ENCODE measurements at regions not wholly inside any gene's neighbourhood (a gene's known extent, or its start where the extent isn't known, plus 50 kb on each side); places are given as distances from the start of the nearest gene placed in this dataset.

DNA sequence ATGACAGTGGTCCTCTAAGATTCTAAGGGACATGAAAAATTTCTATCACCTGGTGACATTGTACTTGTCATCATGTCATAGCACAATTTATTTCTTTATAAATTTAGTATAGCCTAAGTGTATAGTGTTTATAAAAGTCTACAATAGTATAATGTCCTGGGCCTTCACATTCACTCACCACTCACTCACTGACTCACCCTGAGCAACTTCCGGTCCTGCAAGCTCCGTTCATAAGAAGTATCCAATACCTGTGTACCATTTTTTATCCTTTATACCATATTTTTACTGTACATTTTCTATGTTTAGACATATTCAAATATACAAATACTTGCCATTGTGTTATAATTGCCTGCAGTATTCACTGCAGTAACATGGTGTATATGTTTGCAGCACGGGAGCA is 72.8 kb upstream of the DSEL start:
- DNase-seq (ENCODE audit: low spot score), result no peak

GRCh38 chr18:67586101-67586500 is 69.6 kb upstream of the DSEL start:
- DNase-seq (ENCODE audit: low spot score), result no peak

DNA sequence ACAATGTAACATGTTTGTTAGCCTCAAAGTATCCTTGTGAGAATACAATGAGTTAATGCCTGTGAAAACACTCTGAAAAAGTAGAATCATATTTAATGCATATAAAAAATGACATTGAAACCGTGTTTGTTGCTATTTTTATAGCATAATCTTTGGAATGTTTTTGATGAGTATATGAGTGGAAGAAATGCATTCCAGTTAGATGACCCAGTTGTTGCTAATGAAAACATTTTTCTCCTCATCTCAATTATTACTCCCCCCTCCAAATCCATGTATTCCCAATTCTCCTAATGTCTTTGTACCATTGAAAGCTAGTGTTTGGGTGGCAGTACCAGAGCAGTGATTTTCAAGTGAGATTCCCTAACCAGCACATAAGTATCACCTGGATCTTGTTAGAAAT is 67.1 kb upstream of the DSEL start:
- no peak for DNase-seq (ENCODE audit: low spot score)

DNA sequence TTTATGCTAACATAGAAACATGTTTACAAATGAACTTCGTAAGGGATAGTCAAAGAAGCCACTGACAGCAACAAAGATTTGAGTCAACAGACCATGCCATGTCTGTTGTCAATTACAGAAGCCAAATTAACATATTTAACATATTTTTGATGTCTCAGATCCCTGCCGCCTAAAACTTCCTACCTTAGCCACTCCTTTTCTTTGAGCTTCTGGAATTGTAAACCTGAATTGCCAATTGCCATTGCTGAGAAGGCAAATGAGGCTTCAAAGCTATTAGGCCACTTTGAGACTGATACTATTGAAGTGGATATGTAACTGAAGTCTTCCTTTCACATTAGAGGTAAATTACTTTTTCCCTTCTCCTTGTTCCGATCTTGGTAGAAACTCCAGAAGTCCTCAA is 66.0 kb upstream of the DSEL start:
- no peak for DNase-seq (ENCODE audit: low spot score)

DNA sequence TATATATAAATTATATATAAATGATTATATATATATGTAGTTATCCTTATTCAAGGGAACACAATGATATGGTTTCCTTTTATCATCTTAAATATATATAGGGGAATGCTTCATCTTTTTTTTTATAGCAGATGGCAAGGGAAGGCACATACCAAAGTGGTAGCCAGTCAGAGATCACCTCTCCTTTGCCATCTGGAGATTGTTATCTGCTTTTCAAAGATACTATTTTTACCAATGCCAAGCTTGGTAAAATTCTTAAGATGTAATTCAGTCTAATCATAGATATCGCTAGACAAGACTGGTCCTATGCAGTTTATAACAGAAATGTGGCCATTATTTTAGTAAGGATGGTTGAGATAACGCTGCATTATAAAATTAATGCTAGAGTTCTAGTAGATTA is 64.7 kb upstream of the DSEL start:
- no peak for DNase-seq (ENCODE audit: low spot score)

DNA sequence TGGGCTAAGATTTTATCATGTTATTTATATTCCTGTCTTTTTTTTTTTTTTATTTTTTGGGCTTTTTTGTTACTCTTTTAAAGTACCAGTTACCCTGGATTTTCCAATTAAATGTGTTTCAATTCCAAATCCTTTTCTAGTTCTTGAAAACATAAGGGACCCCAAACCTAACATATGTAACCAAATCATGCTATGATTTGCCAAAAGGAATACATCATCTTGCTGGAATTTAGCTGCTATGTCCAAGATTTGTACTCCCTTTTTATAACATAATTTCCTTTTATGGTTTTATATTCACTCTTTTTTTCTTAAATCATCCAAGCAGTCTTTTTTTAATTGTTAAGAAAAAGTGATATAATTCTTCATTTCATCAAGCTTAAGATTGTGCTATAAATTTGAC is 60.9 kb upstream of the DSEL start:
- DNase-seq (ENCODE audit: low spot score), result no peak

DNA sequence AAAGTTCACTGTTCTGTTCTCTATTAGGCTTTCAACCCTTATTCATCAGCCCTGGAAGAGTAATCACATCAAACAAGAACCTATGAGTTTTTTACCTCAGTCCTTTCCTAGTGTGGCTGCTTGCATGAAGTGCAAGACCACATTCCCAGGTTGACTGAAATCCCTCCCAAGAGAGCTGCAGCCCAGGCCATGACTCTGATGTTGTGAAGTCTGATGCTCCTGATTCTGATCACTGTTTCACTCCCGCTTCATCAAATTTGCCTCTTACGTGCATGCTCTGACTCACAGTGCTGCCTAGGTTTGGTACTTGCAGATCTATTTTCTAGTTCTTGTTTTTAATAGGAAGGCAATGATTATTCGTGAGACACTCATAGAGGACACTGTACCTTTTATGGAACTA is 58.2 kb upstream of the DSEL start:
- no peak for DNase-seq (ENCODE audit: low spot score)

DNA sequence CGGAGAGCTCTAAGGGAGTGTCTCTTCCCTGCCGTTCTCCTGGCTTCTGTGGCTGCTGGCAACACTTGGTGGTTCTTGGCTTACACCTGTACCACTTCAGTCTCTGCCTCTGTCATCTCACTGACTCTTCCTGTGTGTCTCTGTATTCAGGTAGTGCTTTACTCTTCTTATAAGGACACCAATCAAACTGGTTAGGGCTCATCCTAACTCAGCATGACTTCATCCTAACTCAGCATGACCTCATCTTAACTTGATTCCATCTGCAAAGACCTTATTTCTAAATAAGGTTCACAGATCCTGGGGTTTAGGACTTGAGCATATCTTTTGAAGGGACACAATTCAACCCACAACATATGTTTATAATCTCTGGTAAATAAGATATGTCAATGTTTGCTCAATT is 51.6 kb upstream of the DSEL start:
- DNase-seq (ENCODE audit: low spot score), result no peak

Measured in globus pallidus (tissue), 1 donor.